Astrocyte (in vitro differentiated cells and primary cell): ENCODE measurements at regions not wholly inside any gene's neighbourhood (a gene's known extent, or its start where the extent isn't known, plus 50 kb on each side); places are given as distances from the start of the nearest gene placed in this dataset.

Experiments
- DNase-seq: peaks from one replicate; pipeline ENCODE4 v3.0.0-alpha.2; 2010; ENCODE audit warnings: low read depth
- FAIRE-seq: peaks from 2 replicates; lab custom pipeline; 2011; peaks lifted over from hg19 to GRCh38; lab: Jason Lieb, UNC
- H2AFZ ChIP-seq: 2 replicates; pipeline ENCODE4 v1.6.0; 2012; ENCODE audit warnings: low read depth, low read length, inconsistent platforms
- H3K27ac ChIP-seq: 2 replicates; pipeline ENCODE4 v1.5.1; 2011; ENCODE audit warnings: low read depth, low read length, inconsistent platforms
- H3K27me3 ChIP-seq: 2 replicates; pipeline ENCODE4 v1.6.0; 2011; ENCODE audit warnings: low read length, inconsistent platforms; ENCODE audit not compliant: insufficient read depth
- H3K36me3 ChIP-seq: 2 replicates; pipeline ENCODE4 v1.5.1; 2011; ENCODE audit warnings: low read length, inconsistent platforms; ENCODE audit not compliant: insufficient read depth
- H3K4me1 ChIP-seq: 2 replicates; pipeline ENCODE4 v1.5.1; 2011; ENCODE audit warnings: low read length, inconsistent platforms; ENCODE audit not compliant: insufficient read depth
- H3K4me2 ChIP-seq: 2 replicates; pipeline ENCODE4 v1.6.0; 2012; ENCODE audit warnings: low read length, inconsistent platforms
- H3K4me3 ChIP-seq: 2 replicates; pipeline ENCODE4 v1.5.1; 2011; ENCODE audit warnings: low read depth, mild to moderate bottlenecking, low read length, inconsistent platforms; ENCODE audit not compliant: insufficient read depth
- H3K79me2 ChIP-seq: 2 replicates; pipeline ENCODE4 v1.6.0; 2012; ENCODE audit warnings: mild to moderate bottlenecking, low read length, inconsistent platforms; ENCODE audit not compliant: insufficient read depth
- H3K9ac ChIP-seq: 2 replicates; pipeline ENCODE4 v1.6.0; 2012; ENCODE audit warnings: mild to moderate bottlenecking, low read length, inconsistent platforms
- H3K9me3 ChIP-seq: 2 replicates; pipeline ENCODE4 v1.5.1; 2012; ENCODE audit warnings: low read depth, mild to moderate bottlenecking, low read length, inconsistent platforms; ENCODE audit not compliant: insufficient read depth
- H4K20me1 ChIP-seq: 2 replicates; pipeline ENCODE4 v1.6.0; 2012; ENCODE audit warnings: low read length, inconsistent platforms; ENCODE audit not compliant: insufficient read depth
- H3K27ac Mint-ChIP-seq: one replicate; pipeline ENCODE4 v1.8.0; 2021; ENCODE audit warnings: mild to moderate bottlenecking, mixed read lengths; ENCODE audit not compliant: unreplicated experiment
- H3K27me3 Mint-ChIP-seq: one replicate; pipeline ENCODE4 v1.8.0; 2021; ENCODE audit warnings: low read depth, mixed read lengths; ENCODE audit not compliant: unreplicated experiment
- H3K36me3 Mint-ChIP-seq: one replicate; pipeline ENCODE4 v1.8.0; 2021; ENCODE audit warnings: low read depth, mixed read lengths; ENCODE audit not compliant: unreplicated experiment
- H3K4me1 Mint-ChIP-seq: one replicate; pipeline ENCODE4 v1.8.0; 2021; ENCODE audit warnings: low read depth, mixed read lengths; ENCODE audit not compliant: unreplicated experiment
- H3K4me3 Mint-ChIP-seq: one replicate; pipeline ENCODE4 v1.8.0; 2021; ENCODE audit warnings: mild to moderate bottlenecking, moderate library complexity, mixed read lengths; ENCODE audit not compliant: unreplicated experiment
- H3K9me3 Mint-ChIP-seq: one replicate; pipeline ENCODE4 v1.8.0; 2021; ENCODE audit warnings: mild to moderate bottlenecking, mixed read lengths; ENCODE audit not compliant: unreplicated experiment
- EZH2 ChIP-seq: IDR thresholded peaks from 2 replicates; pipeline ENCODE4 v1.6.1; 2012; ENCODE audit warnings: mild to moderate bottlenecking, low read length, inconsistent platforms; ENCODE audit not compliant: insufficient read depth
- TF ChIP-seq, protein P1 (sequence below): IDR thresholded peaks from 2 replicates; pipeline ENCODE4 v1.5.1; 2011; ENCODE audit warnings: low read depth, mild to moderate bottlenecking, inconsistent platforms, low read length, moderate library complexity; ENCODE audit not compliant: insufficient read depth

DNA sequence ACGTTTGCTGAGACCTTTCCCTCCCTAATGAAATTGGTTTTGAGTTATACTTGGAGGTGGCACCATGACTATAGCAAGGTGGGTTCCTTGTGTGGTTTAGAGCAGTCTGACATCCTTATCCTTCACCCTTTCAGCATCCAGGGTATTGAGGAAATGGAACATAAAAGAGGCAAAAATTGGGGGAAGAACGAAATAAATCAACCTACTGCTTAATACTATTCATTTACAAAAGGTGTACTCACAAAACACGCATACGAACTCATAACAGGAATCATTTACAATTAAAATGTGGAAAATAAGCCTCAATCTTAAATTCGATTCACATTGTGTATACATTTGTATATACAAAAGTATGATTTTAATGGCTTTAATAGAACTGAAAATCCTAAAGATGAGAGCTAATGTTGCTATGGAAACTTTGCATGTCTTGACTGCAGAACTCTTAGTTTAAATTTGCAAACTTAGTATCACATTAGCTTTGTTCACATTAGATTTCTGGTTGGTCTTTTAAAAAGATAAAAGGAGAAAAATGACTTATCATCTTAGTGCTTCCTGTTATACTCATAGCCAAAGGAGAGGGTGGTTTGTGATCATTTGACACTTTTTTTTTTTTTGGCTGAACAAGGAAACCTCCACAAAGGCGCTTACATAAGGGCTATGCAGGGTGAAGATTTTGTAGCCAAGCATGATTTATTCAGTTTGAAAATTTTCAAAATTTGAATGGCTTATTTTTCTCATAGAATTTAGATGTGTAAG is 76.1 kb upstream of the ATXN1 start:
- H3K27me3 Mint-ChIP-seq, result no peaks in the 10 kb centered on the region
- Histone ChIP-seq H3K36me3 (no peaks in the 10 kb centered on the region), H3K4me2 (peak overlapping the region; percentile 73), H3K27me3 (no peaks in the 10 kb centered on the region), H3K4me1 (peaks cover 10% of the 10 kb centered on the region), H3K79me2 (no peaks in the 10 kb centered on the region), H3K4me3 (no peak overlapping the region), H3K9ac (no peak overlapping the region), H2AFZ (no peak overlapping the region), H3K27ac (no peak overlapping the region), H3K9me3 (no peaks in the 10 kb centered on the region), H4K20me1 (no peaks in the 10 kb centered on the region)
- H3K4me3 Mint-ChIP-seq, result no peak overlapping the region
- DNase-seq (no peak), FAIRE-seq (no peak)
- TF ChIP-seq EZH2, result no peak
- TF ChIP-seq, protein P1, sequence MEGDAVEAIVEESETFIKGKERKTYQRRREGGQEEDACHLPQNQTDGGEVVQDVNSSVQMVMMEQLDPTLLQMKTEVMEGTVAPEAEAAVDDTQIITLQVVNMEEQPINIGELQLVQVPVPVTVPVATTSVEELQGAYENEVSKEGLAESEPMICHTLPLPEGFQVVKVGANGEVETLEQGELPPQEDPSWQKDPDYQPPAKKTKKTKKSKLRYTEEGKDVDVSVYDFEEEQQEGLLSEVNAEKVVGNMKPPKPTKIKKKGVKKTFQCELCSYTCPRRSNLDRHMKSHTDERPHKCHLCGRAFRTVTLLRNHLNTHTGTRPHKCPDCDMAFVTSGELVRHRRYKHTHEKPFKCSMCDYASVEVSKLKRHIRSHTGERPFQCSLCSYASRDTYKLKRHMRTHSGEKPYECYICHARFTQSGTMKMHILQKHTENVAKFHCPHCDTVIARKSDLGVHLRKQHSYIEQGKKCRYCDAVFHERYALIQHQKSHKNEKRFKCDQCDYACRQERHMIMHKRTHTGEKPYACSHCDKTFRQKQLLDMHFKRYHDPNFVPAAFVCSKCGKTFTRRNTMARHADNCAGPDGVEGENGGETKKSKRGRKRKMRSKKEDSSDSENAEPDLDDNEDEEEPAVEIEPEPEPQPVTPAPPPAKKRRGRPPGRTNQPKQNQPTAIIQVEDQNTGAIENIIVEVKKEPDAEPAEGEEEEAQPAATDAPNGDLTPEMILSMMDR, result no peak
- peaks cover 2% of the 10 kb centered on the region for H3K9me3 Mint-ChIP-seq
- H3K36me3 Mint-ChIP-seq, result no peaks in the 10 kb centered on the region
- H3K27ac Mint-ChIP-seq, result no peak overlapping the region
- H3K4me1 Mint-ChIP-seq, result peaks cover 36% of the 10 kb centered on the region

DNA sequence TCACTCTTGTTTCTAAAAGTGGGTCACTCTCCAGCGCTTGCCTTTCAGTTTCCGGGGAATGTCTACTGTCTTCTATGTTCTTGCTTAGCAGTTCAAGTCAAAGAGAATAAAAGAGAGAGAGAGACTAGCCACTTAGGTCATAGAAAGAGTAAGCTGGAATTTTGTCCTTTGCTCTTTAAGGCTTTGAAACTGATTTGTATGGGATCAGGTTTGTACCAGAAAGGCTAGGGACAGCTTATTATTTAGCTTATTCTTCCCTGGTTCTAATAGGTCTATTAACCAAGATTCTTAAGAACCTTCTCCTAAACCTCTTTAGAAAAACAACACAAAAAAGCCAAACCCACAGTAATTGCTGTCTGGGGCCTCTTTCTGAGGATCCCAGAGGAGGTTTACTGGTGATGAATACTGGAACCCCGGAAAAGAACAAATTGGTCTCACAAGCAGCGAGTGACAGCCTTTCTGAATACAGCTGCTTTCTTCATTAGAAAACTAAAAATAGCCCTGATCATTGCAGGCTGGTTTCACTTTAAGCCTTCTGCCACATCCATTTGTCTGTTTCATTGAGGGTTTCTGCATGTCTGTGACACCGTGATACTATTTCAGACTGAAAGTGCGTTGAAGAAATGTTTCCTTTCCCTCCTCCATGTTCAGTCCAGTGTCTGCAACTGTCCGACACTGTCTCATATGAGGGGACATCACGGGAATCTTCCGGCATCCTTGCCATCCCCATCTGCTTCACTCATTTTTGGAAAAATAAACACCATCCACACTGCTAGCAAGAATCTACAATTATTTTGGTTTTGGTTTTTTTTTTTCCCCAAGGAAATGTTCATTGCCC is 75.1 kb upstream of the ATXN1 start:
- H3K27ac ChIP-seq, result no peak overlapping the region
- H3K9me3 ChIP-seq, result no peaks in the 10 kb centered on the region
- no peaks in the 10 kb centered on the region for H3K79me2 ChIP-seq
- no peaks in the 10 kb centered on the region for H3K36me3 ChIP-seq
- no peak for FAIRE-seq
- no peak overlapping the region for H3K9ac ChIP-seq
- H4K20me1 ChIP-seq, result no peaks in the 10 kb centered on the region
- no peak overlapping the region for H3K4me3 Mint-ChIP-seq
- TF ChIP-seq EZH2, result no peak
- TF ChIP-seq, protein P1, result no peak
- H2AFZ ChIP-seq, result peak overlapping the region; percentile 68
- no peaks in the 10 kb centered on the region for H3K27me3 Mint-ChIP-seq
- peaks cover 1% of the 10 kb centered on the region for H3K9me3 Mint-ChIP-seq
- DNase-seq, result no peak
- peaks cover 37% of the 10 kb centered on the region for H3K4me1 Mint-ChIP-seq
- peaks cover 11% of the 10 kb centered on the region for H3K4me1 ChIP-seq
- no peaks in the 10 kb centered on the region for H3K27me3 ChIP-seq
- H3K4me3 ChIP-seq, result peak overlapping the region; percentile 37
- peak overlapping the region; percentile 27 for H3K27ac Mint-ChIP-seq
- peak overlapping the region; percentile 73 for H3K4me2 ChIP-seq
- H3K36me3 Mint-ChIP-seq, result no peaks in the 10 kb centered on the region
